ENCODE measurements at regions not wholly inside any gene's neighbourhood (a gene's known extent, or its start where the extent isn't known, plus 50 kb on each side); places are given as distances from the start of the nearest gene placed in this dataset.
"Not testable (repeated sequence)": the region's sequence is repeated elsewhere in the genome, so short reads cannot be mapped to it uniquely, and the experiment has no call there.

DNA sequence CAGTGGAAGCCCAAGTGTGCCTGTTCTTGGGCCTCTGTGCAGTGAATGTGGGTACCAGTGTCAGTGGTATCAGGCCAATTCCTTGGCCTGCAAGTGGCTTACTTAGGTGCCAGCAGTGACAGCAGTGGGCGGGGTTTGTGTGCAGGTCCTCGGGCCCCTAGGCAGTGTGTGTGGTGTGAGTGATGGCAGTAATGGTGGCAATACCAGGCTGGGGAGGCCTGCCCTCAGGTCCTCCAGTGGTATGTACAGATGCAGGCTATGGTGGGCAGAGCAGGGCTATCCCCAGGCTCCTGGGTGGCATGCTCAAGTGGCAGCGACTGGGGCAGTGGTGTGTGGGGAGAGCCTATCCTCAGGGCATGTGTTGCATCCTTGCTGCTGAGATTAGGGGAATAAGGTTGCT lies 379.7 kb downstream of the SQOR start:
- H3K4me3 Mint-ChIP-seq, result no peak overlapping the region
- no peak for DNase-seq
- ATAC-seq, result no peak
- POLR2A ChIA-PET, result no interaction called here
- H3K36me3 Mint-ChIP-seq, result peaks cover 0 to 28% (median 0%) of the 10 kb centered on the region in 3 donors
- H3K9me3 Mint-ChIP-seq, result peaks cover 8 to 79% (median 40%) of the 10 kb centered on the region in 9 donors
- H3K27me3 Mint-ChIP-seq, result peaks cover 0 to 10% (median 0%) of the 10 kb centered on the region in 5 donors
- H3K27ac Mint-ChIP-seq, result no peak overlapping the region
- no peaks in the 10 kb centered on the region for H3K4me1 Mint-ChIP-seq

DNA sequence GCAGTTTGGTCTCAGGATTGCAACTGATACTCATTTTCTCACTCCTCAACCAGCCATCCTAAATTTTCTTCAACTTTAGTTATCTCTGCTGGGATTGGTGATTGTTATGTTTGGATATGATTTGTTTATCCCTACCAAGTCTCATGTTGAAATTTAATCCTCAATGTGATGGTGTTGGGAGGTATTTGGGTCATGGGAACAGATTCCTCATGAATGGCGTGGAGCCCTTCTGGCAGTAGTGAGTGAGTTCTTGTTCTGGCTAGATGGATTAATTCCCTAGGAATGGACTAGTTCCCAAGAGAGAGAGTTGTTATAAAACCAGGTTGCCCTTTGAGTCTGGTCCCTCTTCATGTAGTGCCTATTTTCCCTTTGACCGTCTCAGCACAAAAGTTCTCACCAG lies 399.9 kb downstream of the SQOR start:
- no peak overlapping the region for H3K4me3 Mint-ChIP-seq
- no peaks in the 10 kb centered on the region for H3K4me1 Mint-ChIP-seq
- H3K27ac Mint-ChIP-seq, result no peak overlapping the region
- H3K27me3 Mint-ChIP-seq, result peaks cover 0 to 4% (median 0%) of the 10 kb centered on the region in 5 donors
- peaks cover 0 to 19% (median 0%) of the 10 kb centered on the region in 9 donors for H3K9me3 Mint-ChIP-seq
- H3K36me3 Mint-ChIP-seq, result no peaks in the 10 kb centered on the region
- DNase-seq (no peak), ATAC-seq (no peak)
- POLR2A ChIA-PET, result no interaction called here

DNA sequence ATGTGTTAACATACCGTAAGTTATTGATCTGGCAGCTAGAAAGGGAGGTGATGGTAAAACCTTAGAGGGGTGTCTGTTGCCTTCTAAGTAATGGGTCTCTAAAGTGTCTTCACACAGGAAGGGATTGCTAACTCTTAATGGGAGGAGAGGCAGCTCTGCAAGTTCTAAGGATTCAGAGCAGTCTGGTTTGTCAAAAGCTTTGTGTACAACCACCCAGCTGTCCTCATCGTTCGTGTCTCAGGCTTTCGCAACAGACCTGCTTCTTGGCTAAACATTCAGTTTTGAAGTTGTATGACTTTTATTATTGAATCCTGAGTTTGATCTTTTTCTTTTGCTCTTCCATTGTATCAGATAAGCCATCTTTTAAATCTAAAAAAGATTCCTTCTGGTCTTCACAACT lies 404.9 kb downstream of the SQOR start:
- no peak overlapping the region for H3K27ac Mint-ChIP-seq
- H3K36me3 Mint-ChIP-seq, result no peaks in the 10 kb centered on the region
- H3K4me1 Mint-ChIP-seq, result no peaks in the 10 kb centered on the region
- DNase-seq, result no peak
- peaks cover 0 to 18% (median 0%) of the 10 kb centered on the region in 9 donors for H3K9me3 Mint-ChIP-seq
- H3K4me3 Mint-ChIP-seq, result no peak overlapping the region
- POLR2A ChIA-PET, result no interaction called here
- H3K27me3 Mint-ChIP-seq, result peaks cover 0 to 10% (median 1%) of the 10 kb centered on the region in 5 donors
- no peak for ATAC-seq

DNA sequence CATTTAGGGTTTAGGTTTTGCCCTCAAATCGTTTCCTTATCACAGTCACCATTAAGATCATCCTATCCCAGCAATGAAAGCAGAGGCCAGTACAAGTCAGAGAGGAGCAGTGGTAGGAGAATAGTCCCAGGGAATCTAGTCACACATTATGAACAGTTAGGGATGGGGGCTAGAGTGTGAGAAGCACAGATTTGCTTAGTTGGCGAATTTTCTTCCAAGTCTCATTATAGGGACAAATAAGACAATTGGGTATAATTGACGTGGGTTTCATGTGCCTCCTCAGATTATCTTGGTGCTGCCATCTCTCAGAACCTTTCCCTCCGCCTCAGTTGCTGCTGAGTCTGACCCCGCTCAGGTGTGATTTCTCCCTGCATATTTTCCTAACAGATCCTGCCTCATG lies 407.1 kb downstream of the SQOR start:
- DNase-seq (no peak), ATAC-seq (no peak)
- peaks cover 0 to 10% (median 1%) of the 10 kb centered on the region in 5 donors for H3K27me3 Mint-ChIP-seq
- POLR2A ChIA-PET, result no interaction called here
- no peaks in the 10 kb centered on the region for H3K36me3 Mint-ChIP-seq
- peaks cover 0 to 15% (median 4%) of the 10 kb centered on the region in 9 donors for H3K9me3 Mint-ChIP-seq
- H3K4me3 Mint-ChIP-seq, result no peak overlapping the region
- no peak overlapping the region for H3K27ac Mint-ChIP-seq
- H3K4me1 Mint-ChIP-seq, result no peaks in the 10 kb centered on the region

DNA sequence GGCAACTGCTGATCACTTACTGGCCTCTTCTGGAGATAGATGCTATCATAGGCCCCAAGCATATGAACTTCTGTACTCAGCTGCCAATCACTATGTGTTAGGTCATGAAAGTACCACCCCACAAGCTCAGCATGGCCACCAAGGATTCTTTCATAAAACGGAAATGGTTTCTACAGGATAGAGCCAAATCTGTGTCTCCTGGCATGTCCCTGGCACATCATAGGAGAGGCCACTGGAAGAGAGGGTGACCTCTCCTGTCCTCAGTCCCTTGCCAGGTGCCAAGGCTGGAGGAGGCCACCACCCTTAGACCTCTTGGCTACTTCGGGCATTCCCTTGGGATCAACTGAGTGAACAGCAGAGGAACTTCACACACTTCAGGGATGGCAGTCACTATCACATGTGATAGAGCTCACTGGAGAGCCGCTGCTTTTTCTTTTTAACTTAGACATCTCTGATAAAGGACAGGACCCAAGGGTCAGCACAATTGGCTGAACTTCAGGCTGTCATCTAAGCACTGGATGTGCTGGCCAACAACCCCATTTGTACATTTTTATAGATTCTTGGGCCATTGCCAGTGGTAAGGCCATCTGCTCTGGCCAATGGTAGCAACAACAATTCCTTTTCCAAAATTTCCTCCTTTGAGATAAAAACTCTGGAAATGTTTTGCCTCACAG lies 425.2 kb downstream of the SQOR start:
- no peak for ATAC-seq

DNA sequence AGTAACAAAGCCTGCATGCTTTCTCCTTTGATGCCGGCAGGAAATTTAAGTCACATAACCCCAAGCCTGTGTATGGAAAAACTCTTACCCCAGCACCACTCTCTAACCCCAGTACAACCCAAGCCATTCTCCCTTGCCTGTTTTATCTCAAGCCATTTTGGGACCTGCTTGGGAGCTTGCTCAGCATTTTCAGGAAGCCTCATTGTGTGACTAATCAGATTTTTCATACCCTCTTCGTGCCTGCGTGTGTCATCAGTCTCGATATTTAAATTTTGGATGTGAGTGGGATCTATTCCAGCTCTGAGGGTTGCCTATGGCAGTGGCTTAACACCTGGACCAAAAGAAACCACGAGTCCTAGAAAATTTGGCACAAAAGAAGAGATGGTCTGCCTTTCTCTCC lies 426.2 kb downstream of the SQOR start:
- no peak overlapping the region for H3K4me3 Mint-ChIP-seq
- ATAC-seq (no peak), DNase-seq (no peak)
- no peaks in the 10 kb centered on the region for H3K4me1 Mint-ChIP-seq
- peaks cover 0 to 8% (median 0%) of the 10 kb centered on the region in 9 donors for H3K9me3 Mint-ChIP-seq
- H3K27ac Mint-ChIP-seq, result no peak overlapping the region
- POLR2A ChIA-PET, result no interaction called here
- H3K27me3 Mint-ChIP-seq, result no peaks in the 10 kb centered on the region
- no peaks in the 10 kb centered on the region for H3K36me3 Mint-ChIP-seq

More for the DNA sequence above, 425.2 kb downstream of the SQOR start:
- Mint-ChIP-seq H3K4me1 (no peaks in the 10 kb centered on the region), H3K36me3 (no peaks in the 10 kb centered on the region), H3K27ac (no peak overlapping the region), H3K27me3 (no peaks in the 10 kb centered on the region), H3K9me3 (peaks cover 0 to 5% (median 0%) of the 10 kb centered on the region in 9 donors), H3K4me3 (no peak overlapping the region)
- DNase-seq, result no peak
- POLR2A ChIA-PET, result no interaction called here

DNA sequence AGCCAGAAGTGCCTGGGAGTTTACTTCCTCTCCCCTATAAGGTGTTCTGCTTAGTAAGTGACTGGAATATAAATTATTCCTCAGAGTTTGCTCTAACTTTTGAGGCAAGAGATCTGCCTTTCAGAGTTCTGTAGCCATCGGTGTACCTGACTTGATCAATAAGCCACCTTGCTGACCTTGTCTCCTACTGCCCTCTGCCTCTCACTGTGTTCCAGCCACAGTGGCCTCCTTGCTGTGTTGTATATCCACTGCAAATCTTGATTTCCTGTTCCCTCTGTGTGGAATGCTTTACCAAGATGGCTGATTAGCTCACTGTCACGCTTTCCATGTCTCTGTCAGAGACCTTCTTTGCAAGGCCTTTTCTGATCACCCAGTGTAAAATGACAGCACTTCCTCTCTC lies 442.4 kb downstream of the SQOR start:
- no peak overlapping the region for H3K4me3 Mint-ChIP-seq
- POLR2A ChIA-PET, result no interaction called here
- no peak for DNase-seq
- H3K4me1 Mint-ChIP-seq, result no peaks in the 10 kb centered on the region
- no peak overlapping the region for H3K27ac Mint-ChIP-seq
- H3K27me3 Mint-ChIP-seq, result peaks cover 0 to 11% (median 0%) of the 10 kb centered on the region in 5 donors
- no peak for ATAC-seq
- H3K36me3 Mint-ChIP-seq, result no peaks in the 10 kb centered on the region
- peaks cover 0 to 1% (median 0%) of the 10 kb centered on the region in 9 donors for H3K9me3 Mint-ChIP-seq

DNA sequence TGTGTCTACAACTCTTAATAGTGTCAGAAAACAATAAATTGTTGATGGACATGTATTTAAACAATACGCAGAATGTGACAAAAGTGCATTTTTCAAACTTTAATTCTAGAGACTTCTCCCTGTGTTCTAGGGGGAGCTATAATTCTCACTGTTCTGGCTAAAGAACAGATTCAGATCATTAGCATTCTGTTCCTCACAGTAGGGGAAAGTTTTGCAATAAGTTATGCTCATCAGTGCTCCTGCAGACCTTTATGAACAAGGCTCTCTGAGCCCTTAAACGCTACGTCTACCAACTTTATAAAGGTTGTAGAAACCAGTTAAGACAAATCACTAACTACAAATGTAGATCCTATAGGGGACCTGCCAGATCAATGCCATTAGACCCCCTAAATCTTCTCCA lies 444.2 kb downstream of the SQOR start:
- peaks cover 0 to 1% (median 0%) of the 10 kb centered on the region in 9 donors for H3K9me3 Mint-ChIP-seq
- POLR2A ChIA-PET, result no interaction called here
- H3K4me1 Mint-ChIP-seq, result no peaks in the 10 kb centered on the region
- H3K36me3 Mint-ChIP-seq, result no peaks in the 10 kb centered on the region
- peaks cover 0 to 14% (median 0%) of the 10 kb centered on the region in 5 donors for H3K27me3 Mint-ChIP-seq
- ATAC-seq (no peak), DNase-seq (no peak)
- no peak overlapping the region for H3K4me3 Mint-ChIP-seq
- no peak overlapping the region for H3K27ac Mint-ChIP-seq

DNA sequence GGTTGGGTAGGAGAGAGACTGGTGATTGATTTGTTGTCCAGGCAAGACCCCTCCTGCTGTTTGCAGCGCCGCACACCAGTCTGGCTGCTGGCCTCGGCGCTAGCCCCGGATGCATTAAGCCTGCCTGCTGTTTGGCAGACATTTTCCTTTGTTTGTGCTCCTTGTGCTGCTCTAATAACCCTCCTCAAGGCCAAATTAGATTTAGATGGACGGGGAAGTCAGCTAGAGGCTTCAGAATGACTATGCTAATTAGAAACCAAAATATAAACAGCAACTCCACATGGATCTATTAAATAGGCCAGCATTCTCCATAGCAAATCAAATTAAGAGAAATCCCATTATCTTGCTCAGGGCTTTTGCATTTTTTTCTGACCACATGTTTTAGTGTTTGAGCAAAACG lies 445.2 kb downstream of the SQOR start:
- H3K4me1 Mint-ChIP-seq, result no peaks in the 10 kb centered on the region
- no peak overlapping the region for H3K27ac Mint-ChIP-seq
- H3K27me3 Mint-ChIP-seq, result peaks cover 0 to 14% (median 0%) of the 10 kb centered on the region in 5 donors
- POLR2A ChIA-PET, result no interaction called here
- ATAC-seq (no peak), DNase-seq (no peak)
- no peaks in the 10 kb centered on the region for H3K36me3 Mint-ChIP-seq
- peaks cover 0 to 1% (median 0%) of the 10 kb centered on the region in 9 donors for H3K9me3 Mint-ChIP-seq
- H3K4me3 Mint-ChIP-seq, result no peak overlapping the region

DNA sequence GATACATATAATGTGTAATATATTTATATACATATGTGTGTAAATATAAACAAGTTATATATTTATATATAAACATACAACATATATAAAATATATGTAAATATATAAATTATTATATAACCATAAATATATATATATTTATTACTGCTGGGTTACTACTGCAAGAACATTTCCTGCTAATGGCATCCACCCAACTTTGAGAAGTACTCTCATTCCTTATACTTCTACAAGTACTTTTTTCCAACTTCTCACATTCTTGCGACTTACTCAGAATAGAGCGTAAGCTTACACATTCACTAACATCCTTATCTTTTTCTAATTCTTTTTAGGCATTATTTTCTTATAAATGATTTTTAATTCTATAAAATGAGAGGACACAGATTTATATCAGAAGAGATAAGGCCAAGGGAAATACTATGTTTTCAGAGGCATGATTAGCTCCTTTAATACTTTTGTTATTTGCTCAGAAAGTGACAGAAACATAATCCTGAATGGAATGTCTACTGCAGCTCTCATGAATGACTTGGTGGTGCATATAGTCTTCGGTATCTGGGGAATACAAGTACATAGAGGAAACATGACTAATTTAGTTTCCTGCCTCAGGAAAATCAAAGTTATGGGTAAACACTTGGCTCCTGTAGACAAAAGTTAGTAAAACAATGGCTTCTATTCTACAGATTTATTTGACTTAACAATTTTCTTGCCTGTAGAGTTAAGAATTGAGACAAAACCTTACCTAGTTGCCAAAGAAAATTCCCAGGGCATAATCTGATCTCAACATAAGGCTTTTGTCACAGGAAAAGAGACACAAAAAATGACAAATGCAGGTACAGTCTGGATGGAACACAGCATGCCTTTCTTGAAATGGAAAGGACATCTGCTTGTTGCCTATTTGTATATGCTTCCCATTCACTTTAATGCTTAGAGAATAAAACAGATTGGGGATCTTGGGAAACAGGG lies 453.9 kb downstream of the SQOR start:
- no peaks in the 10 kb centered on the region for H3K4me1 Mint-ChIP-seq
- H3K36me3 Mint-ChIP-seq, result peaks cover 0 to 6% (median 0%) of the 10 kb centered on the region in 3 donors
- DNase-seq (no peak), ATAC-seq (no peak)
- POLR2A ChIA-PET, result no interaction called here
- no peak overlapping the region for H3K4me3 Mint-ChIP-seq
- H3K9me3 Mint-ChIP-seq, result peaks cover 0 to 6% (median 2%) of the 10 kb centered on the region in 9 donors
- H3K27me3 Mint-ChIP-seq, result peaks cover 0 to 18% (median 2%) of the 10 kb centered on the region in 5 donors
- H3K27ac Mint-ChIP-seq, result no peak overlapping the region

DNA sequence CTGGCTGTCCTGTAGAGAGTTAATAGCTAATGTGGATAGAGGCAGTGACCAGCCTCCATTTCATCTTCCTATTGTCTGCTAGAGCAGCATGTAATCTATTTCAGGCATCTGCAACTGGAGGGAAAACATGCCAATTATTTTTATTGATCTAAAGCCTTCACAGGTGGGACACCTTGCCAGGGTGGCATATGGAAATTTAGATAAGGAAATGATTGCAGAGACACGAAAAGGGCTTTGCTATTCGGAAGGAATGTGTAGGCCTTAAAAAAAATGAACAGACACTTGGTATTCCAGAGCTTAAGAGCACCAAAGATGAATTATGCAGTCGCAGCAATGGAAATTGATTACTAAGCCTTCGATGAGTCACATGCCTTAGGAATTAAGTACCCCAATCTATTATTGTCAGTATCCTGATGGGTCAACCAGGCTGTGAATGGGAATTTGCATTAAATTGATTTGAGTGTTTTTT lies 454.7 kb downstream of the SQOR start:
- ATAC-seq (no peak), DNase-seq (no peak)
- H3K27me3 Mint-ChIP-seq, result peaks cover 0 to 18% (median 2%) of the 10 kb centered on the region in 5 donors
- POLR2A ChIA-PET, result no interaction called here
- no peak overlapping the region for H3K4me3 Mint-ChIP-seq
- peaks cover 0 to 9% (median 3%) of the 10 kb centered on the region in 9 donors for H3K9me3 Mint-ChIP-seq
- H3K27ac Mint-ChIP-seq, result no peak overlapping the region
- no peaks in the 10 kb centered on the region for H3K4me1 Mint-ChIP-seq
- peaks cover 0 to 6% (median 0%) of the 10 kb centered on the region in 3 donors for H3K36me3 Mint-ChIP-seq

DNA sequence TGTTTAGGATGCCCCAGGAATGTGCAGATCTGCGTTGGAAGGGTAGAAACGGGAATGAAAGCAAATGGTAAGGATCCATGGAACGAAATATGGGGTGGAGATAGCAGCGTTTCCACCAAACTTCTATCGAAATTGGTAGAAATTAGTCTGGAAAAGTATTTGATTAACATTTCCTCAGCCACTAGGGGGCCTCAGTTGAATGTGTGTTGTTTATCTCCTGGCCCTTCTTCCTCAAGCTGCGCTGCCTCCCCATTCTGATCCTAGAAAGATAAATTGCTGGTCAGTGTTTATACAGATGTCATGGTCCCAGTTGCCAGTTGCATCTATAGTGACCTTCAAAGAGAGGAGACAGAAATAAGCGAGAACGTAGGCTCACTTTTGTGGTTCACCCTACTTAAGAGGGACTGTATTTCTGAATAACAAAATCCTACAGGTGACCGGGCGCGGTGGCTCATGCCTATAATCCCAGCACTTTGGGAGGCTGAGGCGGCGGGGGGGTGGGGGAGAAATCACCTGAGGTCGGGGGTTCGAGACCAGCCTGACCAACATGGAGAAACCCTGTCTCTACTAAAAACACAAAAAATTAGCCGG lies 457.1 kb downstream of the SQOR start:
- Mint-ChIP-seq H3K36me3 (peaks cover 0 to 6% (median 0%) of the 10 kb centered on the region in 3 donors), H3K4me1 (no peaks in the 10 kb centered on the region), H3K9me3 (peaks cover 0 to 13% (median 4%) of the 10 kb centered on the region in 9 donors), H3K27me3 (peaks cover 0 to 18% (median 0%) of the 10 kb centered on the region in 5 donors), H3K4me3 (no peak overlapping the region), H3K27ac (no peak overlapping the region)
- POLR2A ChIA-PET, result no interaction called here
- ATAC-seq, result no peak
- no peak for DNase-seq

DNA sequence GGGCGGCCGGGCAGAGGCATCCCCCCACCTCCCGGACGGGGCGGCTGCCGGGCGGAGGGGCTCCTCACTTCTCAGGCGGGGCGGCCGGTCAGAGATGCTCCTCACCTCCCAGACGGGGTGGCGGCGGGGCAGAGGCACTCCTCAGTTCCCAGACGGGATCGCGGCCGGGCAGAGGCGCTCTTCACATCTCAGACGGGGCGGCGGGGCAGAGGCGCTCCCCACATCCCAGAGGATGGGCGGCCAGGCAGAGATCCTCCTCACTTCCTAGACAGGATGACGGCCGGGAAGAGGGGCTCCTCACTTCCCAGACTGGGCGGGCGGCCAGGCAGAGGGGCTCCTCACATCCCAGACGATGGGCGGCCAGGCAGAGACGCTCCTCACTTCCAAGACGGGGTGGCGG lies 463.2 kb downstream of the SQOR start:
- POLR2A ChIA-PET, H3K4me3 Mint-ChIP-seq, H3K27ac Mint-ChIP-seq, DNase-seq, ATAC-seq, H3K27me3 Mint-ChIP-seq, H3K4me1 Mint-ChIP-seq, H3K36me3 Mint-ChIP-seq: not testable (repeated sequence)
- peaks cover 2 to 13% (median 6%) of the 10 kb centered on the region in 9 donors for H3K9me3 Mint-ChIP-seq

Measured in naive thymus-derived CD8-positive, alpha-beta T cell (primary cell).